Endodermal cell (in vitro differentiated cells): ENCODE measurements at regions not wholly inside any gene's neighbourhood (a gene's known extent, or its start where the extent isn't known, plus 50 kb on each side); places are given as distances from the start of the nearest gene placed in this dataset.

ENCODE experiments used
- DNase-seq: peaks from one replicate; pipeline ENCODE4 v3.0.0-alpha.2; 2017
- H3K27ac ChIP-seq: 2 replicates; pipeline ENCODE4 v1.5.1; 2013; ENCODE audit warnings: mild to moderate bottlenecking, low read depth, low read length, moderate library complexity
- H3K27me3 ChIP-seq: 2 replicates; pipeline ENCODE4 v1.6.1; 2013; ENCODE audit warnings: mild to moderate bottlenecking, low read length, moderate library complexity; ENCODE audit not compliant: insufficient read depth, control insufficient read depth, poor library complexity, severe bottlenecking
- H3K36me3 ChIP-seq: 2 replicates; pipeline ENCODE4 v1.7.0; 2013; ENCODE audit warnings: mild to moderate bottlenecking, low read length, moderate library complexity; ENCODE audit not compliant: control insufficient read depth, insufficient read depth
- H3K4me1 ChIP-seq: one replicate; pipeline ENCODE4 v1.7.0; 2013; ENCODE audit warnings: low read length; ENCODE audit not compliant: control insufficient read depth, insufficient read depth
- H3K4me3 ChIP-seq: 2 replicates; pipeline ENCODE4 v1.5.1; 2013; ENCODE audit warnings: mild to moderate bottlenecking, low read length, moderate library complexity
- H3K9ac ChIP-seq: 2 replicates; pipeline ENCODE4 v1.6.1; 2013; ENCODE audit warnings: mild to moderate bottlenecking, low read length, moderate library complexity; ENCODE audit not compliant: poor library complexity, severe bottlenecking; ENCODE audit errors: extremely low read depth
- H3K9me3 ChIP-seq: 2 replicates; pipeline ENCODE4 v1.6.1; 2013; ENCODE audit warnings: mild to moderate bottlenecking, low read length, moderate library complexity; ENCODE audit not compliant: control insufficient read depth
- H3K27ac Mint-ChIP-seq: 2 replicates; pipeline ENCODE4 v1.8.0; 2020; ENCODE audit warnings: mixed read lengths
- H3K27me3 Mint-ChIP-seq: 2 replicates; pipeline ENCODE4 v1.8.0; 2021; ENCODE audit warnings: mild to moderate bottlenecking, mixed read lengths; ENCODE audit not compliant: insufficient read depth
- H3K36me3 Mint-ChIP-seq: 2 replicates; pipeline ENCODE4 v1.8.0; 2020; ENCODE audit warnings: low read depth, mixed read lengths
- H3K4me1 Mint-ChIP-seq: 2 replicates; pipeline ENCODE4 v1.8.0; 2020; ENCODE audit warnings: mixed read lengths
- H3K4me3 Mint-ChIP-seq: 2 replicates; pipeline ENCODE4 v1.8.0; 2020; ENCODE audit warnings: mild to moderate bottlenecking, moderate library complexity, mixed read lengths
- H3K9me3 Mint-ChIP-seq: 2 replicates; pipeline ENCODE4 v1.8.0; 2020; ENCODE audit warnings: mild to moderate bottlenecking, mixed read lengths
- WGBS, 2 experiments: methylation state at CpG; one replicate each; pipeline versions ENCODE4 v1.1.5 to v1.1.7; 2013; ENCODE audit warnings: missing lambda C conversion rate in 2 of 2, mixed read lengths in 1 of 2; ENCODE audit not compliant: insufficient coverage in 1 of 2, insufficient read length in 1 of 2; 5-methylcytosine and 5-hydroxymethylcytosine counted together
- TF ChIP-seq, protein P1 (sequence below): fragments of 200-600 bp; sonication (generic); conservative IDR thresholded peaks from 2 replicates; pipeline ENCODE4 v1.5.0; 2021; ENCODE audit warnings: antibody characterized with exemption, mild to moderate bottlenecking

DNA sequence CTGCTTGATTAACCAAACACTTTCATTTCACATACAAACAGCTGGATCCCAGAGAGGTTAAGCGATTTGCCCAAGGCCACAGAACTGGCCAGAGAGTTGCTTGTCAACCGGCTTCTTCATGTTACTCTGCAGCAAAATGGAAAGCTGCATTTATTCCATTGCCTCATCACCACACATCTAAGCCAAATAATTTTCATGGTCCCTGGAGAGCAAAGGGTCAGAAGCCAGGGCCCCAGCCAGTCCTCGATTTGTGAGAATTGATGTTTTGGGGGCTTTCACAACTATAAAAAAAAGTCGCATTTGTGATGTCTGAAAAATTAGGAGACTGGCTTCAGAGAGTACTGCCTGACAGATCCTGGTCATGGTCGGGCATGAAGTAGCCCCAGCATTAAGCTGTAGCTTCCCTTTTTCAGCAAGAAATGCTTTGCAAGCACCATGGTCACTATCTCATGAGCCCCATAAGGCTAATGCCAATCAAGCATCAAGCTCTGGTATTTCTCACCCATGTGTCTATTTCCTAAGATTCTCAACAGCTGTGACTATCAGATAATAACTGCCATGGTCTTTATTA lies 95.8 kb downstream of the BANF2 start:
- Mint-ChIP-seq H3K27ac (no peak overlapping the region), H3K9me3 (peaks cover 13% of the 10 kb centered on the region), H3K36me3 (no peaks in the 10 kb centered on the region), H3K27me3 (peaks cover 3% of the 10 kb centered on the region), H3K4me3 (no peak overlapping the region), H3K4me1 (peaks cover 2% of the 10 kb centered on the region)
- no peaks in the 10 kb centered on the region for H3K27me3 ChIP-seq
- no peaks in the 10 kb centered on the region for H3K4me1 ChIP-seq
- H3K27ac ChIP-seq, result no peak overlapping the region
- no peak overlapping the region for H3K4me3 ChIP-seq
- H3K9me3 ChIP-seq, result peaks cover 8% of the 10 kb centered on the region
- 87 to 95% methylated on average over 5 of the region's 5 CpGs for WGBS, 2 experiments
- no peak overlapping the region for H3K9ac ChIP-seq
- H3K36me3 ChIP-seq, result no peaks in the 10 kb centered on the region
- no peak for DNase-seq
- TF ChIP-seq, protein P1, sequence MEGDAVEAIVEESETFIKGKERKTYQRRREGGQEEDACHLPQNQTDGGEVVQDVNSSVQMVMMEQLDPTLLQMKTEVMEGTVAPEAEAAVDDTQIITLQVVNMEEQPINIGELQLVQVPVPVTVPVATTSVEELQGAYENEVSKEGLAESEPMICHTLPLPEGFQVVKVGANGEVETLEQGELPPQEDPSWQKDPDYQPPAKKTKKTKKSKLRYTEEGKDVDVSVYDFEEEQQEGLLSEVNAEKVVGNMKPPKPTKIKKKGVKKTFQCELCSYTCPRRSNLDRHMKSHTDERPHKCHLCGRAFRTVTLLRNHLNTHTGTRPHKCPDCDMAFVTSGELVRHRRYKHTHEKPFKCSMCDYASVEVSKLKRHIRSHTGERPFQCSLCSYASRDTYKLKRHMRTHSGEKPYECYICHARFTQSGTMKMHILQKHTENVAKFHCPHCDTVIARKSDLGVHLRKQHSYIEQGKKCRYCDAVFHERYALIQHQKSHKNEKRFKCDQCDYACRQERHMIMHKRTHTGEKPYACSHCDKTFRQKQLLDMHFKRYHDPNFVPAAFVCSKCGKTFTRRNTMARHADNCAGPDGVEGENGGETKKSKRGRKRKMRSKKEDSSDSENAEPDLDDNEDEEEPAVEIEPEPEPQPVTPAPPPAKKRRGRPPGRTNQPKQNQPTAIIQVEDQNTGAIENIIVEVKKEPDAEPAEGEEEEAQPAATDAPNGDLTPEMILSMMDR, result no peak

DNA sequence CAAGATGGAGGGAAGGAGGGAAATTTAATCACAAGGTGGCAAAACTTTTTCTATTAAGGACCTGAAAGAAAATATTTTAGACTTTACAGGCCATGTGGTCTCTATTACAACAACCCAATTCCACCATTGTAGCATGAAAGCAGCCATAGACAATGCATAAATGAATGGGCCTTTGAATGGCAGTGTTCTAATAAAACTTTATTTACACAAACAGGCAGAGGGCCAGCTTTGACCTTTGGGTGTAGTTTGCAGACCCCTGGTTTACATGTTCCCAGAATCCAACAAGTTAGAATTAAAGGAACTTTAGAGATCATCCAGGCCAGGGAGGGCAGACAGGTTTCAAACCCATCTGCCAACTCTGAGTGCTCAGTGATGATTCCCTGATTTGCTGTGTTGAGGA lies 95.2 kb downstream of the BANF2 start:
- no peak overlapping the region for H3K27ac ChIP-seq
- TF ChIP-seq, protein P1, result no peak
- no peaks in the 10 kb centered on the region for H3K36me3 Mint-ChIP-seq
- no peaks in the 10 kb centered on the region for H3K27me3 ChIP-seq
- H3K9me3 ChIP-seq, result peaks cover 8% of the 10 kb centered on the region
- H3K36me3 ChIP-seq, result no peaks in the 10 kb centered on the region
- H3K9me3 Mint-ChIP-seq, result peaks cover 11% of the 10 kb centered on the region
- no peaks in the 10 kb centered on the region for H3K4me1 ChIP-seq
- H3K27me3 Mint-ChIP-seq, result peaks cover 3% of the 10 kb centered on the region
- H3K9ac ChIP-seq, result no peak overlapping the region
- H3K27ac Mint-ChIP-seq, result no peak overlapping the region
- no peak for DNase-seq
- peaks cover 2% of the 10 kb centered on the region for H3K4me1 Mint-ChIP-seq
- no peak overlapping the region for H3K4me3 Mint-ChIP-seq
- H3K4me3 ChIP-seq, result no peak overlapping the region

DNA sequence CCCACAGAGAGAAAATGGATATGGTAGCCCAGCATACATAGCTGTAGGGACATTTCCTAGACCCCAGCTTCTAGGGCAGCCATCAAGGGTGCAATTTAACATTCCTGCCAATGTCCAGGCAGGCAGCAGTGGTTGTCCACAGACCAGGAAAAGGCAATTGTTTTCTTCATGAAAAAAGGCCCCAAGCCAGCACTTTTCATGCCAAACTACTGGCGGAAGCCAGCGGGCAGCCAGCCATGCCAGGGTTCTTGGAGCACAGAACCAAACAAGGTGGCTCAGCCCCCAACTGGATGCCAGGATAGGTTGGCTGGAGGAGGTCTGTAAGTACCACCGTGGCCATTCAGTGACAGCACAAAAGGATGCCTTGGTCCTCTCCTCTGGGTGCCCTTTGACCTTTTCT lies 94.6 kb downstream of the BANF2 start:
- WGBS, 2 experiments, result 52 to 58% methylated on average over 3 of the region's 3 CpGs
- Histone ChIP-seq H3K4me3 (no peak overlapping the region), H3K36me3 (no peaks in the 10 kb centered on the region), H3K9ac (no peak overlapping the region), H3K4me1 (no peaks in the 10 kb centered on the region), H3K9me3 (peaks cover 4% of the 10 kb centered on the region), H3K27ac (no peak overlapping the region), H3K27me3 (no peaks in the 10 kb centered on the region)
- no peak for DNase-seq
- no peak overlapping the region for H3K27ac Mint-ChIP-seq
- H3K36me3 Mint-ChIP-seq, result no peaks in the 10 kb centered on the region
- peaks cover 5% of the 10 kb centered on the region for H3K9me3 Mint-ChIP-seq
- H3K4me1 Mint-ChIP-seq, result peaks cover 2% of the 10 kb centered on the region
- H3K4me3 Mint-ChIP-seq, result no peak overlapping the region
- TF ChIP-seq, protein P1, result no peak
- peaks cover 3% of the 10 kb centered on the region for H3K27me3 Mint-ChIP-seq
